NK-92 treated with Interleukin-12 subunit alpha and Interleukin-12 subunit beta, amount 100 ng/mL, for 24 hours (cell line): ENCODE measurements at regions not wholly inside any gene's neighbourhood (a gene's known extent, or its start where the extent isn't known, plus 50 kb on each side); places are given as distances from the start of the nearest gene placed in this dataset.
"Not testable (repeated sequence)": the region's sequence is repeated elsewhere in the genome, so short reads cannot be mapped to it uniquely, and the experiment has no call there.

ENCODE experiments used
- DNase-seq: peaks from one replicate; lab custom pipeline; 2025; lab: John Stamatoyannopoulos, UW

GRCh38 chr21:34219334-34220060, 144.3 kb upstream of the KCNE2 start:
- no peak for DNase-seq

- no peak for DNase-seq
Observed at GRCh38 chr21:34220556-34221195, 143.1 kb upstream of the KCNE2 start.

- DNase-seq: no peak
Observed at GRCh38 chr21:34221331-34222030, 142.3 kb upstream of the KCNE2 start.

DNA sequence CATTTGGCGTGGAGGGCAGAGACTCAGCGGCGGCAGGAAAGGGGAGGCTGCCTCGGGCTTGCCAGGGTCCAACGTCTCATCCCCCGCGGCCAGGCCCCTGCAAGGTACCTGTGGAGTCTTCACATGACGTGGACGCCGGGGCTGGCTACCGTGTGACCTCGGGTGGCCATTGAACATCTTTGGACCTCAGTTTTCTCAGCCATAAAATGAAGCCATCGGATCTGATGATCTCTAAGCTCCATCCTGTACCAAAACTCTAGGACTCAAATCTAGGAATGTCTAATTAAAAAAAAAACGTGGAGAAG, 141.8 kb upstream of the KCNE2 start:
- no peak for DNase-seq

DNA sequence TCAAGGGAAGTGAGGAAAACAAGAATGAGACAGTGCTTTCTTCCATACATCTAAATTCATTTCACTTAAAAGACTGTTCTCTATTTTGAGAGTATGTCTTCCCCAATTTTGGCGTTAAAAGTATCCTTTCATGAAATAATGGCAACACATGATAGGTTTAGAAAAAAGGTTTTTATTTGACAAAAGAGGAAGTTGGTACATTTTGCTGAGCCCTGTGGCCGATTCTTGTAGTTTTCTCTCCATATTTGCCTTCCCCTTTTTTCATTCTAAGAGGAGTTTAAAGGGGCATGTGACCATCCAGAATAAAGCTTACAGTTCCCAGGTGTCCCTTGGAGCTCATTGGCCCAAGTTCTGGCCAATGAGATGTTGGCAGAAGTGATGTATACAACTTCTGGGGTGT, 140.4 kb upstream of the KCNE2 start:
- DNase-seq: no peak

DNA sequence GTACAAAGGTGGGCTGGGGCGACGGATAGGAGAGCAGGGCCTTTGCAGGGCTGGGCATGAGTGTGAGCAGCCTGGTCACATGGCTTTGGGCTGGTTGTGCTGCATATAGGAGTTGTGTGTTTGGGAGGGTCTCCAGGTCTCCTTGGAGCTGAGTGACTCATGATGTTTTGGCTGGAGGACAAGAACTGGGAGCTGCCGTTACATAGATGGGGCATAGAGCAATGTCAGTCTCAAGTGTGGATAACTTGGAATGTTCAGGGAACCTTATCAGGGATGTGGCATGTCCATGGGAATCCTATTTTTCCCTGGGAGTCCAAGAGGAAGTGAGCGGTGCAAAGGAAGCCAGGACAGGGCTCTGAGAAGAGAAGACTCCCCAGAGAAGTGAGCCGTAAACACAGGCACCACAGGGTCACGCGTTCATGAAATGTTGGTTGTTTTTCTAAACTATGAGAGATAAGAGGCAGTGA, 136.4 kb upstream of the KCNE2 start:
- no peak for DNase-seq

DNA sequence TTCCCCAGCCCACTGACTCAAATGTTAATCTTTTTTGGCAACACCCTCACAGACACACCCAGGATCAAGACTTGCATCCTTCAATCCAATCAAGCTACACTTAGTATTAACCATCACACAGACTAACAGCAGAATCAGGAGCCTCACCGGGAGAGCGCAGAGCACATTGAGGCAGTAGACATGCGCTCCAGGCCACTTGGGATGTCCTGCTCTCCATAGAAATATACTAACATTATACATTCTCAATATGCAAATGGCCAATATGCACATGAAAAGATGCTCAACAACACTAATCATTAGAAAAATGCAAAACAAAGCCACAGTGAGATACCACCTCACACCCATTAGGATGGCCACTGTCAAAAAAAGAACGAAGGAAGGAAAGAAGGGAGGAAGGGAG, 135.0 kb upstream of the KCNE2 start:
- no peak for DNase-seq

- DNase-seq: no peak
Observed at GRCh38 chr21:34229353-34229752, 134.5 kb upstream of the KCNE2 start.

DNA sequence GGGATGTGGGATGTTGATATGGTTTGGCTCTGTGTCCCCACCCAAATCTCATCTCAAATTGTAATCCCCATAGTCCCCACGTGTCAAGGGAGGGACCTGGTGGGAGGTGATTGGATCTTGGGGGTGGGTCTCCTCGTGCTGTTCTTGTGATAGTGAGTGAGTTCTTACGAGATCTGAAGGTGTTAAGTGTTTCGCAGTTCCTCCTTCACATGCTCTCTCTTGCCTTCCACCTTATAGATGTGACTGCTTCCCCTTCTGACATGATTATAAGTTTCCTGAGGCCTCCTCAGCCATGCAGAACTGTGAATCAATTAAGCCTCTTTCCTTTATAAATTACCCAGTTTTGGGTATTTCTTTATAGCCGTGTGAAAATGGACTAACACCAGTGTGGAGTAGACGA, 130.1 kb upstream of the KCNE2 start:
- not testable (repeated sequence) for DNase-seq

- DNase-seq: no peak
Observed at GRCh38 chr21:34235514-34235913, 128.3 kb upstream of the KCNE2 start.

DNA sequence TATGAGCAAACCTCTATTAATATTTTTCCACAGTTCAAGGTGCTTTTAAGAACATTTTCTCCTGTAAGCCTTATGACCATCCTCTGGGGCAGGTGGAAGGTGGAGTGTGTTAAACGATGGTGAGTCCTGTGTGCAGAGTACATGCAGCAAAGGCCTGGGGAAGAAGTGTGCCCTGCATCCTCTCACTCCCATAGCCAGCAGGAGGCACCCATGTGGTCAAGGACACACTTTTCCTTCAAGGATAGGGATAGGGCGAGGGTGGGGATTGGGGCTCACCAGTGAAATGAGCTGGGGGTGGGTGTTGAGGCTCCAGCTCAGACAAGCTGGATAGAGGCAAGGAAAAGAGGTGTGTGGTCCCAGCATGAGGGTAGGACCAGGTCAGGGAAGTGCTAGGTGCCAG, 120.8 kb upstream of the KCNE2 start:
- no peak for DNase-seq

GRCh38 chr21:34243562-34243961, 120.2 kb upstream of the KCNE2 start:
- no peak for DNase-seq

- no peak for DNase-seq
Observed at GRCh38 chr21:34252751-34253150, 111.1 kb upstream of the KCNE2 start.

- DNase-seq: no peak
Observed at GRCh38 chr21:34255073-34255472, 108.7 kb upstream of the KCNE2 start.

DNA sequence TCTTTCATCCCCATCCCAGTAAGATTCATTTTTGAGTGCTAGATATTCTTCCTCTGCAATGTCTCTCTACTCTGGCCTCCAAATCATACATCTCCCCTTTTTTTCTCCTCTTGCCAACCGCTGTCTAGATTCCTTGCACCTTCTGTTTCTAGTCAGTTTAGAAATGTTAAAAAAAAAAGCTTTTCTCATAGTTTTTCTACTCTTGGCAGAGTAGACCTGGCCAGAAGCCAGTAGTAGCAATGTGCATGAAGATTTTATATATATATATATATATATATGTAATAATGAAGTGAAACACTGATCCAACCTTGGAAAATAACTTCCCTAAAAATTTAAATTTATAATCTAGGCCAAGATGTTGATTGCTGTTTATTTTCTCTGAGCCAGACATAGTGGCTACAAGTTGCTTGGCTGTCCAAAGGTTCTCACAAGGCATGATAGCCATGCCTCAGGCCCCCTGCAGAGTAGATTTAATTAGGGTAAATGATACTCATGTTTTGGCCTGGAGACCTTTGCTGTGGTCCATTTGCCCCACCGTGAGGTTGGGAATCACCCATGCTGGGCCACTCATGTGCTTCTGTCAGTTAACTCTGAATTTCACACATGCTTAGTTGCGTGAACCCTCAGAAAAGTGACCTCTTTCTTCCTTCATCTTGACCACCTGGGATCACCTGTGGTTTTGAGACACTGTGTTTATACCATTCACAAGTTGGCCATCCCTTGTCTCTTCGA, 103.4 kb upstream of the KCNE2 start:
- no peak for DNase-seq

DNA sequence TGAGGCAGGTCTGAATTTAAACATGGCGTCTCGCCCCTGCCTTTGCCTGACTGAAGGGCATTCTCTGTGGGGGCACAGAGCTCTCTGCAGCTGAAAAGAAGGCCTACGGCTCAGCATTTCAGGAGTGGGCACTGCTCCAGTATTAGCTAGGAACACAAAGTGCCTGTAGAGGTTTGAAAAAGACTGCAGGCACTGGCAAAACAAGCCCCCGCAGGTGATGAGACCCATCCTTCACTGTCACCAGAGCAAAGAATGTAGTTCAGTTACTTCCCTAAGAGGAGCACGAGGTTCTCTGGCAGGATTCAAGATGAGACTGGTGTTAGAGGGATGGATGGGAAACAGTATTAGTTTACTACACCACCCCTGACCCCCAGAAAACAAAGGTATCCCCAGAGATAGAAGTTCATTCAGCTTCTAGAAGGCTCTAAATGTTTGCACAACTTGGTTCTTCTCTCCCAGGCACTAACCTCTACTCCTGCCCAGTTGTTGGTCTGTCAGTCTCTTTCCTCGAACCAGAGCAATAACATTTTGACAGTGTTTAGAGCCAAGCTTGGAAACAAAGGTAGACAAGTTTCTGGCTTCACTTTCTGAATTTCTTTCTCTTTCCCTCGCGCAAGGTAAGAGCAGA, 101.9 kb upstream of the KCNE2 start:
- DNase-seq: no peak

DNA sequence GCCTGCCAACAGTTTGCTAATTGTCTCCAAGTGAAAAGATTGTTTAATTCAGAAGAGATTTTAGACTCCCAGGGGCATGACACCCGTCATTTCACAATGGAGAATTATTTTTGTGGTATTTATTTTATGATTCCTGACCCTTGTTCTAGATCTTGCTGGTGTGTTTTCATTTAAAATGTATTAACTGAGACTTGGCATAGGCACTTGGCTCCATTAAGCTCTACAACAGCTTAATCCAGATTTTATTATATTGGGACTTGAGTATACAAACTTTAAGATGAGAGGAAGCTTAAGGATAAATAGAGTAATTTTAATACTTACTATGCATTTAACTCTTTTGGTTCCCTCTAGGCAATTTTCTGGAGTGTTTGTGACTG, 101.3 kb upstream of the KCNE2 start:
- no peak for DNase-seq

GRCh38 chr21:34263629-34264028, 100.2 kb upstream of the KCNE2 start:
- no peak for DNase-seq

DNA sequence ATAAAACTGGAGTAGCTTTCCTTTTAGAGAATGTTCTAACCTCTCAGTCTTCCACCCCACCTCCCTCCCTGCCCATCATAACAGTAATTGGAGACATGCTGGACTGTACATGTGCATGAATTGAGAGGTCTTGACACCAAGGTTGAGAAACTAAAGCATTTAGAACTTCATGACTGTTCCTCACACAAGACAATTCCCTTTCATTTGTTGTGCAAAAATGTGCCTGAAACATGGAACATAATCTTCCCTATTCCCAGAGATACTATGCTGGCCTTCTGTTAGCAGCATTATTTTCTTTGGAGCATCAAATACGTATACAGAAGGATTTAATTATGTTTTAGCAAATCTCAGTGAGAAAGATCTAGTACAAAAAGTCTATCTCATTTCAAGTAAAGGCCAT, 97.5 kb upstream of the KCNE2 start:
- no peak for DNase-seq

GRCh38 chr21:34268493-34268892, 95.3 kb upstream of the KCNE2 start:
- no peak for DNase-seq

- no peak for DNase-seq
Observed at GRCh38 chr21:34270411-34270810, 93.4 kb upstream of the KCNE2 start.

- DNase-seq: no peak
Observed at GRCh38 chr21:34271189-34271851, 92.5 kb upstream of the KCNE2 start.
